HL-60 (cell line): ENCODE measurements at regions not wholly inside any gene's neighbourhood (a gene's known extent, or its start where the extent isn't known, plus 50 kb on each side); places are given as distances from the start of the nearest gene placed in this dataset.

Source experiments
- GABPA ChIP-seq: IDR thresholded peaks from 2 replicates; pipeline ENCODE4 v1.6.1; 2012; ENCODE audit warnings: low read depth
- POLR2AphosphoS5 ChIP-seq: IDR thresholded peaks from 2 replicates; pipeline ENCODE4 v1.6.1; 2012; ENCODE audit warnings: low read depth
- TF ChIP-seq, protein P1 (sequence below): IDR thresholded peaks from one replicate; pipeline ENCODE4 v1.5.1; 2011; ENCODE audit warnings: low read length, control low read depth, inconsistent platforms; ENCODE audit not compliant: insufficient read depth

DNA sequence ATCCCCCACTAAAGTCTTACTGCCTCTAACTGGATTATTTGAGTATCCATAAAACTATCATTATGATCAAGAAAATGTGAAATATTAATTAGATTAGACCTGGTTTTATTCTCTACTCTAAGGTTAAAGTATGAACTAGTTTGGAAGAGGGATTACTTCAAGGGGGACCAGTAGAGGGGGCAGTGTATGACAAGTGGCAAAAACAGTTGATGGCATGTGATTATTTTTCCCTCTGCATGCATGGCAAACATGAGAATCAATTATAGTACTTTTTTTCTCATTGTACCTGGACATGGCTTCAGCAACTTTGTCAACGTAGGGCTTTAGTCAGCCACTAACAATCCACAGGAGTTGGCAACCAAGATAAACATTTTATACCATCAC, 145.0 kb upstream of the SLC38A2 start:
- TF ChIP-seq, protein P1, sequence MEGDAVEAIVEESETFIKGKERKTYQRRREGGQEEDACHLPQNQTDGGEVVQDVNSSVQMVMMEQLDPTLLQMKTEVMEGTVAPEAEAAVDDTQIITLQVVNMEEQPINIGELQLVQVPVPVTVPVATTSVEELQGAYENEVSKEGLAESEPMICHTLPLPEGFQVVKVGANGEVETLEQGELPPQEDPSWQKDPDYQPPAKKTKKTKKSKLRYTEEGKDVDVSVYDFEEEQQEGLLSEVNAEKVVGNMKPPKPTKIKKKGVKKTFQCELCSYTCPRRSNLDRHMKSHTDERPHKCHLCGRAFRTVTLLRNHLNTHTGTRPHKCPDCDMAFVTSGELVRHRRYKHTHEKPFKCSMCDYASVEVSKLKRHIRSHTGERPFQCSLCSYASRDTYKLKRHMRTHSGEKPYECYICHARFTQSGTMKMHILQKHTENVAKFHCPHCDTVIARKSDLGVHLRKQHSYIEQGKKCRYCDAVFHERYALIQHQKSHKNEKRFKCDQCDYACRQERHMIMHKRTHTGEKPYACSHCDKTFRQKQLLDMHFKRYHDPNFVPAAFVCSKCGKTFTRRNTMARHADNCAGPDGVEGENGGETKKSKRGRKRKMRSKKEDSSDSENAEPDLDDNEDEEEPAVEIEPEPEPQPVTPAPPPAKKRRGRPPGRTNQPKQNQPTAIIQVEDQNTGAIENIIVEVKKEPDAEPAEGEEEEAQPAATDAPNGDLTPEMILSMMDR, result no peak
- no peak for TF ChIP-seq POLR2AphosphoS5
- no peak for TF ChIP-seq GABPA
